ENCODE measurements at regions not wholly inside any gene's neighbourhood (a gene's known extent, or its start where the extent isn't known, plus 50 kb on each side); places are given as distances from the start of the nearest gene placed in this dataset.

GRCh38 chr18:75500545-75500944, 73.0 kb upstream of the SMIM21 start:
- no peak for TF ChIP-seq POLR2A (IDR thresholded peaks at IDR 0.05)
- no peak for TF ChIP-seq CTCF (IDR thresholded peaks at IDR 0.05)
- TF ChIP-seq POLR2AphosphoS5 (IDR thresholded peaks at IDR 0.05; ENCODE audit: insufficient read depth in 1 of 2, low read depth in 1 of 2), result no peak
